AG08396 (cell line): ENCODE measurements at regions not wholly inside any gene's neighbourhood (a gene's known extent, or its start where the extent isn't known, plus 50 kb on each side); places are given as distances from the start of the nearest gene placed in this dataset.

Experiments used
- DNase-seq: peaks from one replicate; pipeline ENCODE4 v3.0.0; 2012; ENCODE audit warnings: low spot score, mixed read lengths

GRCh38 chr12:98402091-98402490 is 113.3 kb upstream of the TMPO start:
- DNase-seq: no peak

GRCh38 chr12:98402671-98403070 is 112.7 kb upstream of the TMPO start:
- no peak for DNase-seq

- DNase-seq: no peak
Observed at GRCh38 chr12:98403385-98403784, 112.0 kb upstream of the TMPO start.

- DNase-seq: no peak
Observed at GRCh38 chr12:98403936-98404335, 111.5 kb upstream of the TMPO start.

GRCh38 chr12:98405805-98406366 is 109.5 kb upstream of the TMPO start:
- no peak for DNase-seq

- no peak for DNase-seq
Observed at GRCh38 chr12:98406378-98406777, 109.0 kb upstream of the TMPO start.

- no peak for DNase-seq
Observed at GRCh38 chr12:98408681-98409080, 106.7 kb upstream of the TMPO start.

GRCh38 chr12:98409548-98409947 is 105.8 kb upstream of the TMPO start:
- no peak for DNase-seq

GRCh38 chr12:98410356-98410755 is 105.0 kb upstream of the TMPO start:
- DNase-seq: no peak

- no peak for DNase-seq
Observed at GRCh38 chr12:98416845-98417244, 98.5 kb upstream of the TMPO start.

GRCh38 chr12:98417266-98417665 is 98.1 kb upstream of the TMPO start:
- DNase-seq: no peak

GRCh38 chr12:98418357-98419075 is 96.9 kb upstream of the TMPO start:
- DNase-seq: peak; percentile 90

- DNase-seq: no peak
Observed at GRCh38 chr12:98419081-98419794, 96.2 kb upstream of the TMPO start.

- DNase-seq: no peak
Observed at GRCh38 chr12:98419795-98420404, 95.5 kb upstream of the TMPO start.

- no peak for DNase-seq
Observed at GRCh38 chr12:98420461-98420860, 94.9 kb upstream of the TMPO start.

- DNase-seq: no peak
Observed at GRCh38 chr12:98421316-98421715, 94.1 kb upstream of the TMPO start.

GRCh38 chr12:98422359-98422758 is 93.0 kb upstream of the TMPO start:
- DNase-seq: no peak

GRCh38 chr12:98422812-98423211 is 92.6 kb upstream of the TMPO start:
- no peak for DNase-seq

GRCh38 chr12:98423963-98424362 is 91.4 kb upstream of the TMPO start:
- no peak for DNase-seq

- DNase-seq: peak; percentile 63
Observed at GRCh38 chr12:98424726-98425401, 90.5 kb upstream of the TMPO start.

- DNase-seq: no peak
Observed at GRCh38 chr12:98425859-98426258, 89.5 kb upstream of the TMPO start.

- DNase-seq: no peak
Observed at GRCh38 chr12:98431089-98431488, 84.3 kb upstream of the TMPO start.
